H9 (cell line): ENCODE measurements at regions not wholly inside any gene's neighbourhood (a gene's known extent, or its start where the extent isn't known, plus 50 kb on each side); places are given as distances from the start of the nearest gene placed in this dataset.

ENCODE experiments used
- DNase-seq: peaks from one replicate; pipeline ENCODE4 v3.0.0-alpha.2; 2017
- H2AFZ ChIP-seq: one replicate; pipeline ENCODE4 v1.6.1; 2013; ENCODE audit warnings: mild to moderate bottlenecking, low read length, control low read depth, moderate library complexity
- H2AK5ac ChIP-seq: 2 replicates; pipeline ENCODE4 v1.6.1; 2013; ENCODE audit warnings: low read length, control low read depth, mixed read lengths; ENCODE audit not compliant: insufficient read length
- H2BK120ac ChIP-seq: one replicate; pipeline ENCODE4 v1.6.1; 2013; ENCODE audit warnings: low read depth, mild to moderate bottlenecking, low read length, control low read depth, inconsistent platforms; ENCODE audit not compliant: poor library complexity, severe bottlenecking
- H2BK12ac ChIP-seq: 2 replicates; pipeline ENCODE4 v1.6.1; 2013; ENCODE audit warnings: low read length, control low read depth, mixed read lengths, low read depth; ENCODE audit not compliant: insufficient read length
- H2BK15ac ChIP-seq: 2 replicates; pipeline ENCODE4 v1.6.1; 2013; ENCODE audit warnings: low read depth, low read length, control low read depth
- H2BK20ac ChIP-seq: one replicate; pipeline ENCODE4 v1.6.1; 2013; ENCODE audit warnings: low read depth, mild to moderate bottlenecking, low read length, control low read depth, inconsistent platforms; ENCODE audit not compliant: poor library complexity, severe bottlenecking
- H2BK5ac ChIP-seq: 2 replicates; pipeline ENCODE4 v1.6.1; 2013; ENCODE audit warnings: low read length, control low read depth, mixed read lengths; ENCODE audit not compliant: insufficient read length
- H3K14ac ChIP-seq: 2 replicates; pipeline ENCODE4 v1.6.1; 2013; ENCODE audit warnings: low read length, control low read depth; ENCODE audit not compliant: insufficient read depth
- H3K18ac ChIP-seq: 2 replicates; pipeline ENCODE4 v1.6.1; 2013; ENCODE audit warnings: low read depth, mild to moderate bottlenecking, mixed read lengths, low read length, control low read depth; ENCODE audit not compliant: insufficient read length
- H3K23ac ChIP-seq: 2 replicates; pipeline ENCODE4 v1.6.1; 2013; ENCODE audit warnings: low read length, control low read depth, mixed read lengths, low read depth; ENCODE audit not compliant: insufficient read length
- H3K23me2 ChIP-seq: 2 replicates; pipeline ENCODE4 v1.6.1; 2013; ENCODE audit warnings: low read depth, mild to moderate bottlenecking, mixed read lengths, low read length, control low read depth; ENCODE audit not compliant: insufficient read length, poor library complexity, severe bottlenecking
- H3K27ac ChIP-seq: 2 replicates; pipeline ENCODE4 v1.5.1; 2013; ENCODE audit warnings: low read length, control low read depth, mixed read lengths, low read depth; ENCODE audit not compliant: insufficient read length
- H3K27me3 ChIP-seq: 2 replicates; pipeline ENCODE4 v1.6.1; 2013; ENCODE audit warnings: low read length, control low read depth, inconsistent platforms; ENCODE audit not compliant: insufficient read depth
- H3K4ac ChIP-seq: 2 replicates; pipeline ENCODE4 v1.6.1; 2013; ENCODE audit warnings: low read depth, mild to moderate bottlenecking, control low read depth, inconsistent platforms, low read length, moderate library complexity
- H3K4me1 ChIP-seq: 2 replicates; pipeline ENCODE4 v1.6.1; 2013; ENCODE audit warnings: low read length, control low read depth, inconsistent platforms; ENCODE audit not compliant: insufficient read depth
- H3K4me2 ChIP-seq: 2 replicates; pipeline ENCODE4 v1.6.1; 2013; ENCODE audit warnings: low read length, control low read depth, mixed read lengths; ENCODE audit not compliant: insufficient read length, insufficient read depth
- H3K56ac ChIP-seq: 2 replicates; pipeline ENCODE4 v1.6.1; 2013; ENCODE audit warnings: low read depth, mild to moderate bottlenecking, mixed read lengths, low read length, control low read depth; ENCODE audit not compliant: insufficient read length
- H3K79me1 ChIP-seq: 2 replicates; pipeline ENCODE4 v1.6.1; 2013; ENCODE audit warnings: low read depth, mild to moderate bottlenecking, moderate library complexity, low read length, control low read depth, inconsistent platforms; ENCODE audit not compliant: insufficient read depth, poor library complexity, severe bottlenecking
- H3K79me2 ChIP-seq: 2 replicates; pipeline ENCODE4 v1.6.1; 2013; ENCODE audit warnings: low read length, control low read depth, inconsistent platforms; ENCODE audit not compliant: insufficient read depth
- H3K9ac ChIP-seq: 2 replicates; pipeline ENCODE4 v1.6.1; 2013; ENCODE audit warnings: low read length, control low read depth, mixed read lengths; ENCODE audit not compliant: insufficient read length; ENCODE audit errors: extremely low read depth
- H3K9me3 ChIP-seq: one replicate; pipeline ENCODE4 v1.6.1; 2013; ENCODE audit warnings: low read depth, low read length, inconsistent platforms; ENCODE audit not compliant: control insufficient read depth
- H3T11ph ChIP-seq: one replicate; pipeline ENCODE4 v1.6.1; 2013; ENCODE audit warnings: mild to moderate bottlenecking, low read length, control low read depth, inconsistent platforms
- H4K20me1 ChIP-seq: one replicate; pipeline ENCODE4 v1.6.1; 2013; ENCODE audit not compliant: control insufficient read depth, insufficient read length, insufficient read depth
- H4K5ac ChIP-seq: 2 replicates; pipeline ENCODE4 v1.6.1; 2013; ENCODE audit warnings: low read depth, mild to moderate bottlenecking, mixed read lengths, low read length, control low read depth; ENCODE audit not compliant: insufficient read length
- H4K8ac ChIP-seq: replicated peaks from 2 replicates; pipeline ENCODE4 v1.6.1; 2013; ENCODE audit warnings: low read length, control low read depth, mixed read lengths, low read depth; ENCODE audit not compliant: insufficient read length
- H4K91ac ChIP-seq: 2 replicates; pipeline ENCODE4 v1.6.1; 2013; ENCODE audit warnings: low read depth, mild to moderate bottlenecking, moderate library complexity, mixed read lengths, low read length, control low read depth; ENCODE audit not compliant: insufficient read length
- H3K27ac Mint-ChIP-seq, 3 experiments: 2 replicates in 2 of 3; 3 replicates in 1 of 3; pipeline ENCODE4 v1.8.0; 2020 to 2021; ENCODE audit warnings: mixed read lengths in 3 of 3, mild to moderate bottlenecking in 1 of 3, moderate library complexity in 1 of 3
- H3K27me3 Mint-ChIP-seq: 2 replicates; pipeline ENCODE4 v1.8.0; 2021; ENCODE audit warnings: low read depth, mild to moderate bottlenecking, moderate library complexity, mixed read lengths
- H3K36me3 Mint-ChIP-seq, 3 experiments: 2 replicates in 2 of 3; 3 replicates in 1 of 3; pipeline ENCODE4 v1.8.0; 2020 to 2021; ENCODE audit warnings: low read depth in 3 of 3, mixed read lengths in 3 of 3; ENCODE audit not compliant: insufficient read depth in 1 of 3
- H3K4me1 Mint-ChIP-seq, 2 experiments: 2 replicates each; pipeline ENCODE4 v1.8.0; 2020; ENCODE audit warnings: mixed read lengths in 2 of 2
- H3K4me3 Mint-ChIP-seq, 2 experiments: 2 replicates in 1 of 2; 3 replicates in 1 of 2; pipeline ENCODE4 v1.8.0; 2020 to 2021; ENCODE audit warnings: mild to moderate bottlenecking in 2 of 2, mixed read lengths in 2 of 2, moderate library complexity in 1 of 2
- H3K9me3 Mint-ChIP-seq, 2 experiments: 2 replicates in 1 of 2; 3 replicates in 1 of 2; pipeline ENCODE4 v1.8.0; 2020; ENCODE audit warnings: mild to moderate bottlenecking in 2 of 2, mixed read lengths in 2 of 2, moderate library complexity in 1 of 2
- CTCF ChIP-seq: fragments of 200-600 bp; sonication (generic); conservative IDR thresholded peaks from 3 replicates; pipeline ENCODE4 v1.8.0; 2021; ENCODE audit warnings: antibody characterized with exemption, mild to moderate bottlenecking
- WGBS: extraction: QIAGEN DNeasy Blood & Tissue Kit; methylation state at CpG from one replicate; pipeline ENCODE4 v1.1.7; 2013; ENCODE audit warnings: missing lambda C conversion rate, low lambda C conversion rate, mixed read lengths; ENCODE audit not compliant: insufficient read length; ENCODE audit errors: extremely low coverage; 5-methylcytosine and 5-hydroxymethylcytosine counted together

GRCh38 chr20:47941869-47942268 is 156.6 kb upstream of the SULF2 start:
- H4K8ac ChIP-seq: no peak overlapping the region
- H3K4me2 ChIP-seq: no peak overlapping the region
- H3K14ac ChIP-seq: no peak overlapping the region; the same call in 1 of the 2 replicates
- no peak overlapping the region for H4K91ac ChIP-seq
- no peak for DNase-seq
- no peak overlapping the region for H3K9ac ChIP-seq
- no peak overlapping the region for H2AFZ ChIP-seq
- WGBS: no CpG with 5 or more reads among the region's 2 CpGs
- no peak overlapping the region for H3K18ac ChIP-seq
- no peaks in the 10 kb centered on the region for H4K20me1 ChIP-seq
- H3K9me3 Mint-ChIP-seq: no peaks in the 10 kb centered on the region
- no peak overlapping the region for H3K4ac ChIP-seq
- no peak overlapping the region for H3K27ac Mint-ChIP-seq
- no peaks in the 10 kb centered on the region for H3K36me3 Mint-ChIP-seq
- no peak overlapping the region for H2BK15ac ChIP-seq
- no peaks in the 10 kb centered on the region for H3K9me3 ChIP-seq
- no peak for TF ChIP-seq CTCF
- H3K4me1 Mint-ChIP-seq: peaks cover 0 to 5% of the 10 kb centered on the region in 2 experiments; a peak in 2 of 4 replicates
- no peak overlapping the region for H3K27ac ChIP-seq
- H3K56ac ChIP-seq: no peak overlapping the region
- H3K4me3 Mint-ChIP-seq: no peak overlapping the region
- no peaks in the 10 kb centered on the region for H3K23me2 ChIP-seq
- peaks cover 3% of the 10 kb centered on the region; the same call in 1 of the 2 replicates for H3K27me3 Mint-ChIP-seq
- no peaks in the 10 kb centered on the region for H3K79me2 ChIP-seq
- no peak overlapping the region for H4K5ac ChIP-seq
- no peak overlapping the region for H2AK5ac ChIP-seq
- H3K4me1 ChIP-seq: no peaks in the 10 kb centered on the region; the same call in 1 of the 2 replicates
- no peak overlapping the region for H2BK5ac ChIP-seq
- no peaks in the 10 kb centered on the region for H3K79me1 ChIP-seq
- no peak overlapping the region for H2BK120ac ChIP-seq
- no peak overlapping the region for H3T11ph ChIP-seq
- H2BK12ac ChIP-seq: no peak overlapping the region
- no peaks in the 10 kb centered on the region for H3K27me3 ChIP-seq
- H2BK20ac ChIP-seq: no peak overlapping the region
- no peak overlapping the region for H3K23ac ChIP-seq
